GM12878 (cell line): ENCODE measurements at regions not wholly inside any gene's neighbourhood (a gene's known extent, or its start where the extent isn't known, plus 50 kb on each side); places are given as distances from the start of the nearest gene placed in this dataset.
A peak's percentile ranks its signal among the peaks of the same experiment; 100 is the strongest.

Experiments used
- ATAC-seq: fragments of 200-7000 bp; cut with Tn5 transposase; 3 replicates; pipeline ENCODE4 v1.9.1; 2020; ENCODE audit warnings: mild to moderate bottlenecking, moderate library complexity
- BruUV-seq: library from RNA; stranded (reverse); fragments of 400-500 nt; replicated peaks from 2 replicates; lab custom pipeline; 2021; lab: Mats Ljungman, UMichigan
- CTCF ChIA-PET: fragments of 300-600 bp; sonication (Branson Sonifier 250); formaldehyde crosslinking; extraction: SDS; loops from one replicate; lab custom pipeline; 2021; ENCODE audit warnings: inconsistent platforms; lab: Yijun Ruan, JAX
- POLR2A ChIA-PET: fragments of 350-600 bp; formaldehyde crosslinking; extraction: SDS; loops from one replicate; lab custom pipeline; 2021; ENCODE audit warnings: inconsistent platforms; lab: Charles Lee
- RAD21 ChIA-PET: fragments of 300-600 bp; sonication (Branson Sonifier 250); formaldehyde crosslinking; loops from one replicate; lab custom pipeline; 2023; ENCODE audit warnings: antibody characterized with exemption; ENCODE audit not compliant: unreplicated experiment; lab: Charles Lee
- SMC1A ChIA-PET: fragments of 300-600 bp; sonication (Branson Sonifier 250); formaldehyde crosslinking; loops from one replicate; lab custom pipeline; 2023; ENCODE audit not compliant: unreplicated experiment, uncharacterized antibody; lab: Charles Lee
- DNase-seq: peaks from one replicate; pipeline ENCODE4 v3.0.0-alpha.2; 2011; ENCODE audit warnings: low read depth, low spot score
- FAIRE-seq: peaks from 3 replicates; lab custom pipeline; 2011; peaks lifted over from hg19 to GRCh38; lab: Jason Lieb, UNC
- H2AFZ ChIP-seq: 2 replicates; pipeline ENCODE4 v1.6.0; 2011; ENCODE audit warnings: low read depth, low read length, control low read depth; ENCODE audit not compliant: control insufficient read depth
- H3K27ac ChIP-seq: 2 replicates; pipeline ENCODE4 v1.5.1; 2011; ENCODE audit warnings: control low read depth; ENCODE audit not compliant: control insufficient read depth, insufficient read depth
- H3K27me3 ChIP-seq, 2 experiments: replicated peaks in 1 of 2; 2 replicates each; pipeline versions ENCODE4 v1.6.0 to v1.6.1; 2011; ENCODE audit warnings: low read length in 1 of 2; ENCODE audit not compliant: control insufficient read depth in 2 of 2, insufficient read depth in 2 of 2
- H3K36me3 ChIP-seq, 2 experiments: 2 replicates each; pipeline ENCODE4 v1.5.1; 2011; ENCODE audit warnings: low read length in 1 of 2; ENCODE audit not compliant: control insufficient read depth in 2 of 2, insufficient read depth in 2 of 2
- H3K4me1 ChIP-seq: 2 replicates; pipeline ENCODE4 v1.6.1; 2011; ENCODE audit warnings: mild to moderate bottlenecking, low read length, moderate library complexity, mixed read lengths; ENCODE audit not compliant: control insufficient read depth, insufficient read depth
- H3K4me2 ChIP-seq: 2 replicates; pipeline ENCODE4 v1.6.0; 2011; ENCODE audit warnings: control low read depth; ENCODE audit not compliant: control insufficient read depth, insufficient read depth
- H3K4me3 ChIP-seq: fragments of 200-600 bp; sonication (generic); 2 replicates; pipeline ENCODE4 v1.5.1; 2016
- H3K79me2 ChIP-seq: 2 replicates; pipeline ENCODE4 v1.6.0; 2011; ENCODE audit warnings: low read length; ENCODE audit not compliant: control insufficient read depth, insufficient read depth
- H3K9ac ChIP-seq: 2 replicates; pipeline ENCODE4 v1.8.0; 2011; ENCODE audit warnings: low read length, control low read depth, mixed read lengths; ENCODE audit not compliant: control insufficient read depth, insufficient read depth
- H3K9me3 ChIP-seq: replicated peaks from 3 replicates; pipeline ENCODE4 v1.5.1; 2011; ENCODE audit warnings: mild to moderate bottlenecking, low read length; ENCODE audit not compliant: control insufficient read depth, insufficient read depth
- H4K20me1 ChIP-seq: 2 replicates; pipeline ENCODE4 v1.6.0; 2011; ENCODE audit not compliant: control insufficient read depth, insufficient read depth
- BACH1 ChIP-seq: fragments of 450-650 bp; IDR thresholded peaks from 2 replicates; pipeline ENCODE4 v1.6.1; 2017; ENCODE audit warnings: mild to moderate bottlenecking, borderline replicate concordance
- BCL11A ChIP-seq: IDR thresholded peaks from 2 replicates; pipeline ENCODE4 v1.6.1; 2011; ENCODE audit warnings: low read depth, low read length
- CBX5 ChIP-seq: sonication (generic); IDR thresholded peaks from 2 replicates; pipeline ENCODE4 v1.6.1; 2016; ENCODE audit warnings: low read depth, moderate library complexity, mild to moderate bottlenecking, inconsistent platforms
- HDAC2 ChIP-seq: fragments of 200-600 bp; sonication (generic); IDR thresholded peaks from 2 replicates; pipeline ENCODE4 v1.6.1; 2017
- MAX ChIP-seq: IDR thresholded peaks from 2 replicates; pipeline ENCODE4 v1.6.1; 2012; ENCODE audit warnings: low read depth, low read length, improper control_type of control experiment
- NR2F1 ChIP-seq: fragments of 450-650 bp; conservative IDR thresholded peaks from 2 replicates; pipeline ENCODE4 v1.6.1; 2017; ENCODE audit warnings: mild to moderate bottlenecking
- PKNOX1 ChIP-seq: fragments of 450-650 bp; IDR thresholded peaks from 2 replicates; pipeline ENCODE4 v1.6.1; 2016; ENCODE audit warnings: mild to moderate bottlenecking
- POU2F2 ChIP-seq: IDR thresholded peaks from 3 replicates; pipeline ENCODE4 v1.6.1; 2011; ENCODE audit warnings: low read depth, mild to moderate bottlenecking, low read length, borderline replicate concordance
- RUNX3 ChIP-seq: IDR thresholded peaks from 2 replicates; pipeline ENCODE4 v1.6.1; 2012; ENCODE audit warnings: low read length, inconsistent platforms
- TCF7 ChIP-seq: IDR thresholded peaks from 2 replicates; pipeline ENCODE4 v1.6.1; 2014; ENCODE audit warnings: antibody characterized with exemption, borderline replicate concordance
- ZBTB33 ChIP-seq: fragments of 450-650 bp; IDR thresholded peaks from 2 replicates; pipeline ENCODE4 v1.6.1; 2017; ENCODE audit warnings: mild to moderate bottlenecking
- ZNF622 ChIP-seq: fragments of 450-650 bp; IDR thresholded peaks from 2 replicates; pipeline ENCODE4 v1.6.1; 2017; ENCODE audit warnings: mild to moderate bottlenecking, inconsistent platforms
- WGBS: methylation state at CpG from one replicate; pipeline ENCODE4 v1.1.6; 2016; ENCODE audit warnings: low lambda C conversion rate; ENCODE audit not compliant: insufficient replicate concordance, insufficient coverage; ENCODE audit errors: missing lambda C conversion rate; 5-methylcytosine and 5-hydroxymethylcytosine counted together
- in situ Hi-C: fragments of 300-500 bp; cut with MboI; formaldehyde crosslinking; loops from 9 replicates; pipeline ENCODE4 v1.14.3; 2018; ENCODE audit warnings: mixed read lengths
- intact Hi-C: fragments of 100-400 bp; cut with micrococcal nuclease; formaldehyde crosslinking; loops from one replicate; pipeline ENCODE4 v1.14.2; 2022; ENCODE audit not compliant: unreplicated experiment

- WGBS = 69% methylated on average over 9 of the region's 9 CpGs
- H3K4me2 ChIP-seq = peak overlapping the region; percentile 68; the same call in 1 of the 2 replicates
- TF ChIP-seq MAX = no peak; the same call in 1 of the 2 replicates
- TF ChIP-seq TCF7 = no peak
- no peak for TF ChIP-seq HDAC2
- TF ChIP-seq, all 136 proteins: peak for 0
- H3K79me2 ChIP-seq = no peaks in the 10 kb centered on the region
- H2AFZ ChIP-seq = no peak overlapping the region
- POLR2A ChIA-PET = no interaction called here
- in situ Hi-C loops (no loop called here), intact Hi-C loops (loop anchor here (2.0 to 5.0 kb wide), 5 partner anchors 60 to 360 kb away; partner anchors contain the start of gene MED13L)
- no TSS peak for BruUV-seq
- H4K20me1 ChIP-seq = no peaks in the 10 kb centered on the region
- H3K36me3 ChIP-seq = no peaks in the 10 kb centered on the region
- H3K27ac ChIP-seq = peak overlapping the region; percentile 51
- CTCF ChIA-PET = interaction anchor here (0.8 to 1.6 kb wide), 2 partner anchors 220 to 221 kb away, joined by 4 to 5 read pairs; partner anchors contain the start of gene MAP1LC3B2
- SMC1A ChIA-PET = interaction anchor here (0.6 to 1.0 kb wide), 2 partner anchors 27 to 181 kb away, joined by 3 to 4 read pairs; no protein-coding TSS in a partner anchor
- H3K4me1 ChIP-seq = peaks cover 37% of the 10 kb centered on the region
- no peak overlapping the region for H3K9ac ChIP-seq
- ATAC-seq (no peak), DNase-seq (no peak), FAIRE-seq (no peak)
- H3K9me3 ChIP-seq = peaks cover 4% of the 10 kb centered on the region; the same call in 1 of the 3 replicates
- RAD21 ChIA-PET = interaction anchor here (1.9 kb wide), 1 partner anchor 222 kb away, joined by 8 read pairs; the partner anchor contains the start of gene MAP1LC3B2
- H3K27me3 ChIP-seq = no peaks in the 10 kb centered on the region
- no peak overlapping the region for H3K4me3 ChIP-seq
These were observed 59.8 kb upstream of the MED13L start for GRCh38 chr12:116337312-116337711.

GRCh38 chr12:116338064-116338846, 60.8 kb upstream of the MED13L start:
- DNase-seq = no peak
- H3K9me3 ChIP-seq = peaks cover 7% of the 10 kb centered on the region; the same call in 2 of the 3 replicates
- CTCF ChIA-PET = interaction anchor here (0.6 to 1.6 kb wide), 2 partner anchors 219 to 262 kb away, joined by 3 to 4 read pairs; no protein-coding TSS in a partner anchor
- H3K79me2 ChIP-seq = no peaks in the 10 kb centered on the region
- no peaks in the 10 kb centered on the region for H3K36me3 ChIP-seq
- no peak overlapping the region for H3K9ac ChIP-seq
- no peak for FAIRE-seq
- H2AFZ ChIP-seq = no peak overlapping the region
- no TSS peak for BruUV-seq
- SMC1A ChIA-PET = interaction anchor here (0.6 to 1.0 kb wide), 2 partner anchors 27 to 180 kb away, joined by 3 to 4 read pairs; no protein-coding TSS in a partner anchor
- no peak overlapping the region for H3K4me3 ChIP-seq
- H3K27ac ChIP-seq = no peak overlapping the region
- intact Hi-C loops (loop anchor here (5.0 kb wide), 4 partner anchors 61 to 359 kb away; partner anchors contain the start of gene MED13L), in situ Hi-C loops (no loop called here)
- H4K20me1 ChIP-seq = no peaks in the 10 kb centered on the region
- no peak overlapping the region; the same call in 1 of the 2 replicates for H3K4me2 ChIP-seq
- 81% methylated on average over 11 of the region's 11 CpGs for WGBS
- no peaks in the 10 kb centered on the region for H3K27me3 ChIP-seq
- peak; percentile 7; the same call in 2 of the 3 replicates for ATAC-seq
- H3K4me1 ChIP-seq = peaks cover 34% of the 10 kb centered on the region
- POLR2A ChIA-PET = interaction anchor here (0.6 to 0.9 kb wide), 4 partner anchors 15 to 221 kb away, joined by 3 to 5 read pairs (median 3); partner anchors contain the start of gene MAP1LC3B2
- RAD21 ChIA-PET = interaction anchor here (0.7 to 1.9 kb wide), 2 partner anchors 15 to 221 kb away, joined by 3 to 8 read pairs; partner anchors contain the start of gene MAP1LC3B2
- TF ChIP-seq CBX5 = no peak
- 0 out of 2 replicates have a peak, but pooled peaks have one; percentile 26 for TF ChIP-seq BCL11A
- TF ChIP-seq BACH1 = no peak
- peak; percentile 57 for TF ChIP-seq RUNX3
- peak; percentile 50; the same call in 1 of the 2 replicates for TF ChIP-seq NR2F1
- TF ChIP-seq PKNOX1 = peak; percentile 49; the same call in 1 of the 2 replicates
- TF ChIP-seq ZNF622 = no peak
- TF ChIP-seq POU2F2 = no peak
- TF ChIP-seq ZBTB33 = no peak
